AG10803 (cell line): ENCODE measurements at regions not wholly inside any gene's neighbourhood (a gene's known extent, or its start where the extent isn't known, plus 50 kb on each side); places are given as distances from the start of the nearest gene placed in this dataset.

ENCODE experiments used
- DNase-seq: peaks from one replicate; pipeline ENCODE4 v3.0.0; 2010; ENCODE audit warnings: low read depth
- H3K4me3 ChIP-seq: 2 replicates; pipeline ENCODE4 v1.5.1; 2011; ENCODE audit warnings: mild to moderate bottlenecking, low read length, control low read depth
- TF ChIP-seq, protein P1 (sequence below): conservative IDR thresholded peaks from 2 replicates; pipeline ENCODE4 v1.5.1; 2011; ENCODE audit warnings: mild to moderate bottlenecking, low read length, control low read depth, inconsistent platforms

DNA sequence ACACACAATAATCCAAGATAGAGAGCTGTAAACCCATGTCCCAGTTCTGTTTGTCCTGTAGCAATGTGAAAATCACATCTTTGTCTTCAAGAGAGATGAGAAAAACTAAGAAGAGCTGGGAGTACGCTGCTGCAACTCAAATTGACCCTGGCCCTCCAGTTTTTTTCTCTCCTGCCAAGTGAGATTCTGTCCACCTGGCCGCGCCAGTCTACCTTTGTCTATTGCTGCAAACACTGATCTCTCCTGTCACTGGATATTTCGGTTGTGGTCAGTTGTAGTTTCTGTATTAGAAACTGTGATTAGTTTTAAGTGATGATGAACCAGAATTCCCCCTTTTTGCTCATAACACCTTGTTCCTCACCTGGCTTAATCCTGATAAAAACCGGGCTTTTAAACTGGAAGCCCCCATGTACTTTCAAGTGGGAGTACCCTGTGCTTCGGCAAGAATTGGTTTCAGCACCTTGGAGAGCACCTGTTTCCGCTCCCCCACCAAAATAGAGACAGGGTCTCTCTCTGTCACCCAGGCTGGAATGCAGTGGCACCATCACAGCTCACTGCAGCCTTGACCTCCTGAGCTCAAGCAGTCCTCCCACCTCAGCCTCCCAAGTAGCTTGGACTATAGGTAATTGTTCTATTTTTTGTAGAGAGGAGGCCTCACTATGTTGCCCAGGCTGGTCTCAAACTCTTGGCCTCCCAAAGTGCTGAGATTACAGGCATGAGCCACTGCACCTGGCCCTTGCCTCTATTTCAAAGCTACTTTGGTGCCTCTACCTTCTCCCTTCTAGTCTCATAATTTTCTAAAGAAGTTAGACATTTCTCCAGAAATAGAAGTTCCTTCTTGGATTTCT, 156.8 kb downstream of the PHETA1 start:
- DNase-seq = no peak
- H3K4me3 ChIP-seq = no peak overlapping the region
- TF ChIP-seq, protein P1, sequence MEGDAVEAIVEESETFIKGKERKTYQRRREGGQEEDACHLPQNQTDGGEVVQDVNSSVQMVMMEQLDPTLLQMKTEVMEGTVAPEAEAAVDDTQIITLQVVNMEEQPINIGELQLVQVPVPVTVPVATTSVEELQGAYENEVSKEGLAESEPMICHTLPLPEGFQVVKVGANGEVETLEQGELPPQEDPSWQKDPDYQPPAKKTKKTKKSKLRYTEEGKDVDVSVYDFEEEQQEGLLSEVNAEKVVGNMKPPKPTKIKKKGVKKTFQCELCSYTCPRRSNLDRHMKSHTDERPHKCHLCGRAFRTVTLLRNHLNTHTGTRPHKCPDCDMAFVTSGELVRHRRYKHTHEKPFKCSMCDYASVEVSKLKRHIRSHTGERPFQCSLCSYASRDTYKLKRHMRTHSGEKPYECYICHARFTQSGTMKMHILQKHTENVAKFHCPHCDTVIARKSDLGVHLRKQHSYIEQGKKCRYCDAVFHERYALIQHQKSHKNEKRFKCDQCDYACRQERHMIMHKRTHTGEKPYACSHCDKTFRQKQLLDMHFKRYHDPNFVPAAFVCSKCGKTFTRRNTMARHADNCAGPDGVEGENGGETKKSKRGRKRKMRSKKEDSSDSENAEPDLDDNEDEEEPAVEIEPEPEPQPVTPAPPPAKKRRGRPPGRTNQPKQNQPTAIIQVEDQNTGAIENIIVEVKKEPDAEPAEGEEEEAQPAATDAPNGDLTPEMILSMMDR = no peak

DNA sequence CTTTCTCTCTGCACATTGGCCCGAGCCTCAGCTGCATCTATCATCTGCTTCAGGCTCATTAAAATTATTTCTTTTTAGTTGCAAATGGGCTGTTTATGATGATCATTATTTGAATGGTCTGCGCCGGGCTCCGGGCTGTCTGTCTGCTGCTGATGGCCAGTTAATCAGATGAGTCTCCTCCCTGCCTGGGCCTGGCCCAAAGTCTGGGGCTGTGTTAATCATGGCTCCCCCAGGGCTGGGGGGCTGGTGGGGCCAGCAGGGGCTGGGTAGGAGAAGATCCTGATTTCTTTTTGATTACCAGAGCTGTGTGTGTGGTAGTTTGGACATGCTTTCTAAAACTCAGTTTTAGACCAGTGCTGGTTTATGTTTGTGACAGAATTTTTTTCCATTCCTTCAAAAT, 159.1 kb downstream of the PHETA1 start:
- no peak overlapping the region for H3K4me3 ChIP-seq
- DNase-seq = no peak
- TF ChIP-seq, protein P1 = no peak

DNA sequence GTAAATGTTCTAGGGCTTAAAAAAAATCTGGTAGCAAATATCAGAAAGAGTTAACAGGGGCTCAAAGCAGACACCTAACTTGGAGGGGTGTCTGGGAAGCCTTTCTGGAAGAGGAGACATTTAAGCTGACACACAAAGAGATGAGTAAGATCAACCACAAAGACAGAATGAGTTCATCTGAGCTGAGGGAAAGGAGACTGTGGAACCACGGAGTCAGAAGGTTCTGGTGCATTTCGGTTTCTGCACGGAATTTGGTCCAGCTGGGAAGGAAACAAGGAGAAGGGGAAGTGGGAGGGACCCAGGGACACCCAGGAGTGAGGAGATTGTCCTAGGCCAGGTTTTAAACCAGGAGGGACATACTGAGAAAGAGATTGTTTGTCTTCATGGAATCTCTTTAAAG, 161.1 kb downstream of the PHETA1 start:
- TF ChIP-seq, protein P1 = no peak
- DNase-seq = no peak

DNA sequence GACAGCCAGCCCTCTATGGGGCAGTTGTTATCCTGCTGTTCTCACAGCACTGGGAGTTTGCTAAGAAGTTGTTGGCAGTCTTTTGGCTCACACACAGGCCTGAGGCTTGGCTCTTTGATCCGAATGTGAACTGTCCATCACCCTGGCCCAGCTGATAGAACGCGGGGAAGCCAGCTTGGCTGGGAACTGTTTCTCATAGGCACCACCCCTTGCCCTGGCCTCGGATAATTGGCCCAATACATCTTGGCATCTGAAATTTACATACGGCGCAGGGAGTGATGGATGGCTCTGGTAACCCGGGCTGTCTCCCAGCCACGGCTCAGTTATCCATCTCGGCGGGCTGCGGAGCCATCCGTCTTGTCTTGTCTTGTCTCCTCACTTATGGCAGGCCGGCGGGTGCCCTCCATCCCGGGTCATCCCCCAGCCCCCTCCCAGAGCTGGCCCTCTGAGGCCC, 164.1 kb downstream of the PHETA1 start:
- DNase-seq = no peak
- TF ChIP-seq, protein P1 = no peak
- H3K4me3 ChIP-seq = no peak overlapping the region

More for the DNA sequence above, 161.1 kb downstream of the PHETA1 start:
- H3K4me3 ChIP-seq = no peak overlapping the region

DNA sequence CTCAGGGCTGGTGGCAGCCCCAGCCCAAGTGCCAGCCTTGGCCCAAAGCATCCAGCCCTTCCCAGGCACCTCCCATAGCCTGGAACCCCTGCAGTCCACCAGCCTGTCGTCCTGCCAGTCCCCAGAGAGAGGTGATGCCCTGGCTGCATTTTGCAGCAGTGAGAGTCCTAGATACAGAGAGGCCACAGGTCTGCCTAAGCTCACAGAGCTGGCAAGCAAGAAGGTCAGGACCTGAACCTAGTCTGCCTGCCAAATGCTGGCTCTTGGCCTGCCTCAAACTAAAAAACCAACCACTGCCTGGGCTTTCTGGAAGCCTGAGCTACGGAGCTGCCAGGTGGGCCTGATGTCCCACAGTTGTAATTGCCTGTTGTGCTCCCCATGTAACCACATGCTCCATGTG, 164.9 kb downstream of the PHETA1 start:
- no peak overlapping the region for H3K4me3 ChIP-seq
- no peak for DNase-seq
- TF ChIP-seq, protein P1 = no peak

DNA sequence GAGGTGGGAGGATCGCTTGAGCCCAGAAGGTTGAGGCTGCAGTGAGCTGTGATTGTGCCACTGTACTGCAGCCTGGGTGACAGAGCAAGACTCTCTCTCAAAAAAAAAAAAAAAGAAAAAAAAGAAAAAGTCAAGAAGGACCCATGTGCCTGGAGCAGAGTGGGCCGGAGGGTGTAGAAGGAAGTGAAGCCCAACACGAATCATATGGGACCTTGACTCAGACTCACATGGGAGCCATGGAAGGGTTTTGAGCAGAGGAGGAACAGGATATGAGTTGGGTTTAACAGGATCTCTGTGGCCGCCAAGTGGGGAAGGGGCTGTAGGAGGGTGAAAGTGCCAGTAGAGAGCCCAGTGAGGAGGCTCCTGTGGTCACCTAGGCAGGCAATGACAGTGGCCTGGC, 165.4 kb downstream of the PHETA1 start:
- TF ChIP-seq, protein P1 = no peak
- no peak overlapping the region for H3K4me3 ChIP-seq
- DNase-seq = no peak

DNA sequence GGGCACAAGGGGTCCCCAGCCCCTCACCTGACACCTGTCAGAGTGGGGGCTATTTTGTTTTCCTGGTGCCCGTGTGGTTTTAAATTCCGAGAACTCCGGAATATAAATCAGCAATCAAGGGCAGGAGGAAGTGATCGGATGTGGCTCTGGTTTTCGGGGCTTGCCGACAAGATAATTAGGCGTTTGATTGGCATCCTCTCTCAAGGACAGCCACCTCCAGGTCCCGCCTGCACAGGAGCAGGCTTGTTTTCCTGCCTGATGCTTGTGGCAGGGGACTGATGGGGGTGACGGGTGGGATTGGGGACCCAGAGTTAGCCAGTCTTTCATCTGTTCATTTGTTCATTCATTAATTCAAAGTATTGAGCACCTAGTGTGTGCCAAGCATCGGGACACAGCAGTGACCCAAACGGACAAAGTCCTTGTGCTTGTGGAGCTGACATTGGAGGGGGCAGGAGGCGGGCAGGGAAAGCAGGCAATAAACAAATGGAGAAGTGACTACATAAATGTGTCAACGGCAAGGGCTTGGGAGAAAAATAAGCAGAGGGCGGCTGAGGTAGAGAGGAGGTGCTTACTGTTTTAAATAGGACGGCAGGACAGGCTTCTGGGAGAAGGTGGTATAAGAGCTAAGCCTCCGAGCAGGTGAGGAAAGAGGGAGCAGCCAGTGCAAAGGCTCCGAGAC, 166.5 kb downstream of the PHETA1 start:
- H3K4me3 ChIP-seq = no peak overlapping the region
- no peak for DNase-seq
- TF ChIP-seq, protein P1 = no peak
